ENCODE measurements at regions not wholly inside any gene's neighbourhood (a gene's known extent, or its start where the extent isn't known, plus 50 kb on each side); places are given as distances from the start of the nearest gene placed in this dataset.

DNA sequence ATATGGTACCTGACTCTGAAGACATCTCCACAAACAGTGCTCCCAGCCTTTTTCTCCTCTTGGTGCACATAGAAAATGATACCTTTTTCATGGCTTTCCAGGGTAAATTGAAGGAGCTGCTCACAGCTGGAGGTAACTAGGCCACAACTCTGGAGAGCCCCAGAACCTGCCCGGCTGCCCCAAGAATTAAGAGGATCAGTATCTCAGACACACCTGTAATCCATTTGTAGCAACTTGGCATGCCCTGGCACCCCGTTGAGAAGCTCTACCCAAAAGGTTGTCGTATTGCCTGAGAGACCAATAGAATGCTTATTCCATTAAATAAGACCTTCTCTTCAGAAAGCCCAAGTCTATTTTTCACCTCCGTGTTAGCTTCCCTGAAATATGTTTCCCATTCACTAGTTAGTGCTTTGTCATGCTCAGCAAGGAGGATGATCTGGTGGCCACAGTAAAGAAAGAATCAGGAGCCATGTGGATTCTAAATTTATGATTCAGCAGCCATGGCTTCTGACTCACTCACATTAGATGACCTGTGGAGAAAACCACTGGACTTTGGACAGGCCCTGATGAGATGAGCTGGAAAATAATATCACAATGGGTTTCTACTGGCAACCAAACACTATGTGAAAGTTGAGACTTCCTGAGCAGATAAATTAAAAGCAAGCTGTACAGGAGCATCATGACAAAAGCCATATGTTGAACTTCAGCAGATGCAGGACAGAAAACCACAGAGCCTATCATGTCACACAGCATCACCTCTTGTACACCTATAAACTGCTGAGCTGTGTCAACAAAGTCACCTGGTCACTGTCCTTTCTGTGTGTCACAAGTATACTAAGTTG, 253.3 kb upstream of the OSR1 start:
- TF ChIP-seq POLR2A (IDR thresholded peaks at IDR 0.05): no peak
- TF ChIP-seq, protein P1, sequence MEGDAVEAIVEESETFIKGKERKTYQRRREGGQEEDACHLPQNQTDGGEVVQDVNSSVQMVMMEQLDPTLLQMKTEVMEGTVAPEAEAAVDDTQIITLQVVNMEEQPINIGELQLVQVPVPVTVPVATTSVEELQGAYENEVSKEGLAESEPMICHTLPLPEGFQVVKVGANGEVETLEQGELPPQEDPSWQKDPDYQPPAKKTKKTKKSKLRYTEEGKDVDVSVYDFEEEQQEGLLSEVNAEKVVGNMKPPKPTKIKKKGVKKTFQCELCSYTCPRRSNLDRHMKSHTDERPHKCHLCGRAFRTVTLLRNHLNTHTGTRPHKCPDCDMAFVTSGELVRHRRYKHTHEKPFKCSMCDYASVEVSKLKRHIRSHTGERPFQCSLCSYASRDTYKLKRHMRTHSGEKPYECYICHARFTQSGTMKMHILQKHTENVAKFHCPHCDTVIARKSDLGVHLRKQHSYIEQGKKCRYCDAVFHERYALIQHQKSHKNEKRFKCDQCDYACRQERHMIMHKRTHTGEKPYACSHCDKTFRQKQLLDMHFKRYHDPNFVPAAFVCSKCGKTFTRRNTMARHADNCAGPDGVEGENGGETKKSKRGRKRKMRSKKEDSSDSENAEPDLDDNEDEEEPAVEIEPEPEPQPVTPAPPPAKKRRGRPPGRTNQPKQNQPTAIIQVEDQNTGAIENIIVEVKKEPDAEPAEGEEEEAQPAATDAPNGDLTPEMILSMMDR (IDR thresholded peaks at IDR 0.05): no peak

Data from vagina (tissue), 2 donors.